ENCODE measurements at regions not wholly inside any gene's neighbourhood (a gene's known extent, or its start where the extent isn't known, plus 50 kb on each side); places are given as distances from the start of the nearest gene placed in this dataset.

- TF ChIP-seq CTCF (IDR thresholded peaks at IDR 0.05 in 4 of 5, conservative IDR thresholded peaks at IDR 0.05 in 1 of 5) (no peak), POLR2A (IDR thresholded peaks at IDR 0.05) (no peak)
Measured at GRCh38 chrX:40467454-40467853, 113.3 kb upstream of the ATP6AP2 start.
